Breast epithelium (tissue), 4 donors: ENCODE measurements at regions not wholly inside any gene's neighbourhood (a gene's known extent, or its start where the extent isn't known, plus 50 kb on each side); places are given as distances from the start of the nearest gene placed in this dataset.

Experiments
- DNase-seq, 2 donors: peaks; one replicate each; pipeline ENCODE4 v3.0.0-alpha.2; 2019; ENCODE audit warnings: low spot score in 2 of 2
- H3K27ac ChIP-seq, 2 donors: fragments of 200-600 bp; sonication (generic) in 1 of 2; one replicate each; pipeline ENCODE4 v1.5.1; 2016 to 2019; ENCODE audit warnings: mild to moderate bottlenecking in 1 of 2
- H3K27me3 ChIP-seq, 2 donors: fragments of 200-600 bp; sonication (generic) in 1 of 2; one replicate each; pipeline versions ENCODE4 v1.5.1 to v1.6.0; 2017 to 2019; ENCODE audit warnings: control low read depth in 1 of 2, mild to moderate bottlenecking in 1 of 2
- H3K36me3 ChIP-seq: fragments of 200-600 bp; one replicate; pipeline ENCODE4 v1.5.1; 2019
- H3K4me1 ChIP-seq, 2 donors: fragments of 200-600 bp; sonication (generic); one replicate each; pipeline ENCODE4 v1.5.1; 2016 to 2019; ENCODE audit warnings: control low read depth in 1 of 2
- H3K4me3 ChIP-seq, 3 donors: fragments of 200-600 bp; sonication (generic); 1 replicate in 2 of 3; 2 replicates in 1 of 3; pipeline ENCODE4 v1.5.1; 2016 to 2019; ENCODE audit warnings: mild to moderate bottlenecking in 3 of 3, moderate library complexity in 2 of 3
- H3K9me3 ChIP-seq, 2 donors: fragments of 200-600 bp; sonication (generic) in 1 of 2; one replicate each; pipeline ENCODE4 v1.5.1; 2016 to 2019; ENCODE audit warnings: control low read depth in 1 of 2
- POLR2A ChIP-seq: fragments of 450-650 bp; IDR thresholded peaks from one replicate; pipeline ENCODE4 v1.6.1; 2016; ENCODE audit warnings: antibody characterized with exemption, mild to moderate bottlenecking, moderate library complexity
- POLR2AphosphoS5 ChIP-seq, 3 donors: sonication (generic); formaldehyde crosslinking; IDR thresholded peaks; one replicate each; pipeline ENCODE4 v1.6.1; 2017; ENCODE audit warnings: antibody characterized with exemption in 3 of 3
- intact Hi-C: fragments of 100-400 bp; cut with DNase I; formaldehyde crosslinking; loops from one replicate; pipeline ENCODE4 v1.15.1; 2023; ENCODE audit warnings: low total_unique reads
- TF ChIP-seq, protein P1 (sequence below), 3 donors: fragments of 450-650 bp; IDR thresholded peaks; one replicate each; pipeline ENCODE4 v1.5.1; 2016 to 2017; ENCODE audit warnings: antibody characterized with exemption in 3 of 3, mild to moderate bottlenecking in 3 of 3, moderate library complexity in 3 of 3

DNA sequence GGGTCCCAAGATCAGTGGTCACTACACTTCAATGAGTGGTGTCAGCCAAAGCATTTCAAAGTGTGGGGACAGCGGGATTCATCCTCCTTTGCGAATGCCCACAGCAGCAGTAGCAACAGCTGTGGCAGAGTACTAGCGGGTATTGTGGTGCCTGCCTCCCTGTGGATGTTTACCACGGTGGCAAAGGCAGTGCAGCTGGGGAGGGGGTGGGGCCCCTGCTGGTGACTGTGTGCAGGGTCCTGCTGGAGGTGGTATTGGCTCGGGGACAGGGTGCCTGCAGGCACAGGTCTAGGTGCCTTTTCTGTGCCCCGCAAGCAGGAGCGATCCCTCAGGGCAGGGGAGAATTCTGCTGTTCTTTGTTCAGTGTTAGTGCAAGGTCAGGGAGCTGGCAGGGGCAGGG, 415.7 kb downstream of the USP25 start:
- DNase-seq, result no peak
- no peak for TF ChIP-seq POLR2A
- no peak for TF ChIP-seq POLR2AphosphoS5 (IDR thresholded peaks at IDR 0.05)
- TF ChIP-seq, protein P1, sequence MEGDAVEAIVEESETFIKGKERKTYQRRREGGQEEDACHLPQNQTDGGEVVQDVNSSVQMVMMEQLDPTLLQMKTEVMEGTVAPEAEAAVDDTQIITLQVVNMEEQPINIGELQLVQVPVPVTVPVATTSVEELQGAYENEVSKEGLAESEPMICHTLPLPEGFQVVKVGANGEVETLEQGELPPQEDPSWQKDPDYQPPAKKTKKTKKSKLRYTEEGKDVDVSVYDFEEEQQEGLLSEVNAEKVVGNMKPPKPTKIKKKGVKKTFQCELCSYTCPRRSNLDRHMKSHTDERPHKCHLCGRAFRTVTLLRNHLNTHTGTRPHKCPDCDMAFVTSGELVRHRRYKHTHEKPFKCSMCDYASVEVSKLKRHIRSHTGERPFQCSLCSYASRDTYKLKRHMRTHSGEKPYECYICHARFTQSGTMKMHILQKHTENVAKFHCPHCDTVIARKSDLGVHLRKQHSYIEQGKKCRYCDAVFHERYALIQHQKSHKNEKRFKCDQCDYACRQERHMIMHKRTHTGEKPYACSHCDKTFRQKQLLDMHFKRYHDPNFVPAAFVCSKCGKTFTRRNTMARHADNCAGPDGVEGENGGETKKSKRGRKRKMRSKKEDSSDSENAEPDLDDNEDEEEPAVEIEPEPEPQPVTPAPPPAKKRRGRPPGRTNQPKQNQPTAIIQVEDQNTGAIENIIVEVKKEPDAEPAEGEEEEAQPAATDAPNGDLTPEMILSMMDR (IDR thresholded peaks at IDR 0.05), result no peak
- intact Hi-C loops, result no loop called here
- Histone ChIP-seq H3K9me3 (no peaks in the 10 kb centered on the region), H3K4me3 (no peak overlapping the region), H3K36me3 (no peaks in the 10 kb centered on the region), H3K27me3 (no peaks in the 10 kb centered on the region), H3K4me1 (no peaks in the 10 kb centered on the region), H3K27ac (no peak overlapping the region)

DNA sequence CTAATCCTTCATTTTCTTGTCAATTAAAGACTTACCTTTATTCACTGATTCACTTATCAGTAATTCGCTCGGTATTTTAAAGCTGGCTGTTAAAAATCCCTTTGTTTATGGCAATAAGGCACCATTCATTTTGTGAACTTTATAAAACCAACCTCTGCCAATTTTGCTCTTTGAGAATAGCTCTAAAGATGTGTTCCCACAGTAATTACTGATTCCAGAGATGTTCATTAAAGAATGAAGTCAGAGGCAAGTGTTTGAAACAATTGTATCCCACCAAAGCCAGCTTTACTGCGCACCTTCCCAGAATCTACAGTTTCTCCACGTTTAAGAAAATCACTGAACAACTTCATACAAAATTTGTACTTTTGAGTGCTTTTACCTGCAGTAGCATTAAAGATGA, 424.5 kb downstream of the USP25 start:
- no peak overlapping the region for H3K27ac ChIP-seq
- intact Hi-C loops, result no loop called here
- DNase-seq, result no peak
- H3K4me3 ChIP-seq, result no peak overlapping the region
- TF ChIP-seq POLR2AphosphoS5 (IDR thresholded peaks at IDR 0.05) (no peak), POLR2A (no peak)
- TF ChIP-seq, protein P1 (IDR thresholded peaks at IDR 0.05), result no peak
- H3K27me3 ChIP-seq, result no peaks in the 10 kb centered on the region
- no peaks in the 10 kb centered on the region for H3K9me3 ChIP-seq
- H3K4me1 ChIP-seq, result no peaks in the 10 kb centered on the region
- H3K36me3 ChIP-seq, result no peaks in the 10 kb centered on the region

DNA sequence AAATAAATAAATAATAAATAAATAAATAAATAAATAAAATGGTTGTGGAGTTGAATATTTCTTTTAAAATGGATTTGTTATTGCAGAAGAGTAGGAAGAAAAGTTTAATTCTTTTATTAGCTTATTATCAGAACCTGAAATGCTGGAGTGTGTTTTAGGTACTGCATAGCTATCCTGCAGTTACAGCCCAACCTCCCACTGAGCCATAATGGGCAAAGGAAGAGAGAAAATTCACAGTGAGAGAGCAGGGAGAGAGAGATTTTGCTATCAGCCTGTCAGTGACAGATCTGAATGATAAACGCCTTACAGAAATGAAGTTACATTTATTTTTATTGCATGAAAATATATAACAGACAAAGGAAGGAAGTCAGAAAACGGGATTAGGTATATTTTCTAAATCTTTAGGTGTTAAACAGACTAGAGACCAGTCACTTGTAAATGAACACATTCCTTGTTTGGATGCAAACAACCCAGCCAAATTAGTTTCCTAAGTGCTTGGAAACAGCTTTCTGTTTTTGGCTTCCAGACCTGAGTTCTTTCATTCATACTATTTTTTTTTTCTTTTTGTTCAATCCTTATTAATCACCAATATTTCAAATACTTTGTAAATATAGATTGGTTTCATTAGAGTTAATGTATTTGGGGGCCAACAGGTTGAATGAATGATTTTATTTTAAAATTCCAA, 425.3 kb downstream of the USP25 start:
- DNase-seq, result no peak
- Histone ChIP-seq H3K4me3 (no peak overlapping the region), H3K27ac (no peak overlapping the region), H3K9me3 (no peaks in the 10 kb centered on the region), H3K36me3 (no peaks in the 10 kb centered on the region), H3K27me3 (no peaks in the 10 kb centered on the region), H3K4me1 (no peaks in the 10 kb centered on the region)
- intact Hi-C loops, result no loop called here
- TF ChIP-seq POLR2A, result no peak
- TF ChIP-seq, protein P1 (IDR thresholded peaks at IDR 0.05), result no peak
- no peak for TF ChIP-seq POLR2AphosphoS5 (IDR thresholded peaks at IDR 0.05)

DNA sequence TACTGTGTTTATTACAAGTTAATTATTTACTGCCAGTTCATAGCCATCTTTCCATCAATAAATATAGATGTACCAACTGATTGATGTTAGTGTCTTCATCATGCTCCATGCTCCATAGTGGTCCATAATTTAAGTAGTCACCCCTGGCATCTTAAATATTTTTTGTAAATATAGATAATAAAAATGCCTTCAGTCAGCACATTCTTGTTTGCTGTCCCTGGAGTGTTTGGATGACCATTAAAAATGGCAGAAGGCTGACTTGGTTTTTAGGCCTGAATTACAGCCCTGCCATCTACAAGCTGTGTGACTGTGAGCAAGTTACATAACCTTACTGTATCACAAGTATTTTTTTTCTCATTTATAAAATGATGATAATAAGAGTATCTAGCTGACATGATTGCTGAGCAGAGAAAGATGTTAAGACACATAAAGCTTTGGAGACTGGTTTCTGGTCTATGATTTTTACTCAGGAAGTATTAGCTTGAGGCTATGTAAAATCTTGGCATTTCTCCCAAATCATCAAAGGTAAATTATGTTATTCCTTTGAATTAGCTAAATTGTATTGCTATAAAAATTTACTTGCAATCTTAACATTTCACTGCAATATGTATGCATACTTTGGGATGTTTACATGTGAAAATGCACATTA, 427.2 kb downstream of the USP25 start:
- H3K27ac ChIP-seq, result no peak overlapping the region
- TF ChIP-seq, protein P1 (IDR thresholded peaks at IDR 0.05), result no peak
- TF ChIP-seq POLR2A, result no peak
- no peak for TF ChIP-seq POLR2AphosphoS5 (IDR thresholded peaks at IDR 0.05)
- intact Hi-C loops, result no loop called here
- H3K4me1 ChIP-seq, result no peaks in the 10 kb centered on the region
- H3K9me3 ChIP-seq, result no peaks in the 10 kb centered on the region
- no peaks in the 10 kb centered on the region for H3K36me3 ChIP-seq
- H3K4me3 ChIP-seq, result no peak overlapping the region
- no peaks in the 10 kb centered on the region for H3K27me3 ChIP-seq
- no peak for DNase-seq

DNA sequence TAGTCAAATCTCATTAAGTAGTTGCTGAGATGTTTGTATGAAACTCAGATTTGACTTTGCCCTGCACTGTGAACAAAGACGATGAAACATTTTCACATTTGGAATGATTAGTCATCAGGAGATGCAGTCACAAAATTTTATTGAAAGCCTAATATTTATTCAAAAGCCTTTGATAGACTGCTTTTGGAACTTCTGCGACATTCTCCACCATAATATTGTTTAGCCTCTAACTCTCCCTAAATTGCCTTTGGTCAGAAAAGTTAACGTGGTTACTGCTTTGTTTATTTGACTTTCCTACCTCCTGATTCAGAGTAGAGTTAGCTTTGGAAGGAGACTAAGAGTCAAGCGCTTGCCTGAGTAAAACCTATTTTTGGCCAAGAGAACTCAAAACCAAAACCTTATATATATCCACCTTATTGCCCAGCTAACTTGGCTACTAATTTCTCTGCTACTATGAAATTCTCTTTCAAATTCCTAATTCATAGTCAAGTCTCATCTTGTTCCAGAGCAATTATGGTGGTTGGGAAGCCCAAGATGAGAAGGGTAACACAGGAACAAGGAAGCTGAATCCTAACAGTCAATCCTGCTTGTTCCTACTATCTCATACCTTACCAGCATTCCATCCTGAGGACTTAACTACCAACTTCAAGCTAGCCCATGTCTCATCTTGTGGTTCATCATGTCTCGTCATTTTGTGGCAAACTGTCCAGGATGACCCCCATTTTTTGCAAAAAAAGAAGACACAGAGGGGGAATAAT, 429.6 kb downstream of the USP25 start:
- Histone ChIP-seq H3K9me3 (no peaks in the 10 kb centered on the region), H3K27me3 (no peaks in the 10 kb centered on the region), H3K4me1 (no peaks in the 10 kb centered on the region), H3K27ac (no peak overlapping the region), H3K4me3 (no peak overlapping the region), H3K36me3 (no peaks in the 10 kb centered on the region)
- no peak for DNase-seq
- TF ChIP-seq POLR2AphosphoS5 (IDR thresholded peaks at IDR 0.05) (no peak), POLR2A (no peak)
- TF ChIP-seq, protein P1 (IDR thresholded peaks at IDR 0.05), result no peak
- intact Hi-C loops, result no loop called here
